Smooth muscle cell (in vitro differentiated cells): ENCODE measurements at regions not wholly inside any gene's neighbourhood (a gene's known extent, or its start where the extent isn't known, plus 50 kb on each side); places are given as distances from the start of the nearest gene placed in this dataset.

ENCODE experiments used
- DNase-seq: peaks from one replicate; lab custom pipeline; 2025; ENCODE audit not compliant: unreplicated experiment; lab: John Stamatoyannopoulos, UW
- H2AFZ ChIP-seq: fragments of 200-600 bp; sonication (generic); 2 replicates; pipeline ENCODE4 v1.6.0; 2016; ENCODE audit warnings: antibody characterized with exemption, low read depth, mild to moderate bottlenecking
- H3F3A ChIP-seq: fragments of 200-600 bp; sonication (generic); 2 replicates; pipeline ENCODE4 v1.6.0; 2017; ENCODE audit warnings: antibody characterized with exemption, low read depth
- H3K27ac ChIP-seq: fragments of 200-600 bp; sonication (generic); 2 replicates; pipeline ENCODE4 v1.5.1; 2016; ENCODE audit warnings: low read depth, mild to moderate bottlenecking
- H3K27me3 ChIP-seq: fragments of 200-600 bp; sonication (generic); 2 replicates; pipeline ENCODE4 v1.6.1; 2016; ENCODE audit warnings: low read depth, mild to moderate bottlenecking
- H3K36me3 ChIP-seq: fragments of 200-600 bp; sonication (generic); 2 replicates; pipeline ENCODE4 v1.5.1; 2016; ENCODE audit warnings: low read depth
- H3K4me1 ChIP-seq: fragments of 200-600 bp; sonication (generic); 2 replicates; pipeline ENCODE4 v1.5.1; 2016; ENCODE audit warnings: low read depth
- H3K4me2 ChIP-seq: fragments of 200-600 bp; sonication (generic); 2 replicates; pipeline ENCODE4 v1.6.0; 2016; ENCODE audit warnings: mild to moderate bottlenecking
- H3K4me3 ChIP-seq: fragments of 200-600 bp; sonication (generic); 2 replicates; pipeline ENCODE4 v1.5.1; 2016; ENCODE audit warnings: mild to moderate bottlenecking
- H3K79me2 ChIP-seq: fragments of 200-600 bp; sonication (generic); 2 replicates; pipeline ENCODE4 v1.6.0; 2016; ENCODE audit warnings: low read depth, mild to moderate bottlenecking
- H3K9ac ChIP-seq: fragments of 200-600 bp; sonication (generic); 2 replicates; pipeline ENCODE4 v1.6.0; 2016; ENCODE audit warnings: low read depth
- H3K9me3 ChIP-seq: fragments of 200-600 bp; sonication (generic); replicated peaks from 2 replicates; pipeline ENCODE4 v1.5.1; 2016; ENCODE audit warnings: low read depth
- H4K20me1 ChIP-seq: fragments of 200-600 bp; sonication (generic); 2 replicates; pipeline ENCODE4 v1.6.0; 2016; ENCODE audit warnings: low read depth
- WGBS: methylation state at CpG from one replicate; pipeline ENCODE4 v1.1.7; 2016; ENCODE audit warnings: low lambda C conversion rate; 5-methylcytosine and 5-hydroxymethylcytosine counted together
- TF ChIP-seq, protein P1 (sequence below): fragments of 200-600 bp; sonication (generic); IDR thresholded peaks from 2 replicates; pipeline ENCODE4 v1.5.1; 2017; ENCODE audit warnings: borderline replicate concordance, mild to moderate bottlenecking, antibody characterized with exemption; ENCODE audit not compliant: insufficient read depth, poor library complexity, severe bottlenecking

DNA sequence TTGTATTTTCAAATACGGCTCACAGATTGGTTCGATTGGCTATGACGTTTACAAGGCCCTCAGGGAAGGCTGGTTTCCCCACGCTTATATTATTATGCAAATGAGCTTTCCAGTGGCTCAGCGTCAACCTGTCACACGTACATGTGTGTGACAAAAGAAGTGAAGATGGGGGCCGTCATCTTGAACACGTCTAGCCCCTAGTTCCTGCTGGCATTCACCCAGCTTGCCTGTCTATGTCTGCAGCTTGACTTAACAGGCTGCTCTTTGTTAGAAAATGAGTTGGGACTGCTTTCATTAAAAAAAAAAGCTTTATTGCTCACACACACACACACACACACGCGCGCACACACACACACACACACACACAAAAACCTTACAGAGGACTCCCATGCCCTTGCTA, 283.6 kb upstream of the CTSO start:
- DNase-seq = no peak
- Histone ChIP-seq H3K27me3 (no peaks in the 10 kb centered on the region), H3K79me2 (no peaks in the 10 kb centered on the region), H3K9ac (no peak overlapping the region), H3K4me1 (no peaks in the 10 kb centered on the region), H3K36me3 (no peaks in the 10 kb centered on the region), H3K4me3 (no peak overlapping the region), H4K20me1 (no peaks in the 10 kb centered on the region), H3K9me3 (no peaks in the 10 kb centered on the region), H3K27ac (no peak overlapping the region), H2AFZ (peak overlapping the region; percentile 87), H3K4me2 (no peak overlapping the region), H3F3A (no peaks in the 10 kb centered on the region)
- WGBS = 79% methylated on average over 11 of the region's 11 CpGs
- TF ChIP-seq, protein P1, sequence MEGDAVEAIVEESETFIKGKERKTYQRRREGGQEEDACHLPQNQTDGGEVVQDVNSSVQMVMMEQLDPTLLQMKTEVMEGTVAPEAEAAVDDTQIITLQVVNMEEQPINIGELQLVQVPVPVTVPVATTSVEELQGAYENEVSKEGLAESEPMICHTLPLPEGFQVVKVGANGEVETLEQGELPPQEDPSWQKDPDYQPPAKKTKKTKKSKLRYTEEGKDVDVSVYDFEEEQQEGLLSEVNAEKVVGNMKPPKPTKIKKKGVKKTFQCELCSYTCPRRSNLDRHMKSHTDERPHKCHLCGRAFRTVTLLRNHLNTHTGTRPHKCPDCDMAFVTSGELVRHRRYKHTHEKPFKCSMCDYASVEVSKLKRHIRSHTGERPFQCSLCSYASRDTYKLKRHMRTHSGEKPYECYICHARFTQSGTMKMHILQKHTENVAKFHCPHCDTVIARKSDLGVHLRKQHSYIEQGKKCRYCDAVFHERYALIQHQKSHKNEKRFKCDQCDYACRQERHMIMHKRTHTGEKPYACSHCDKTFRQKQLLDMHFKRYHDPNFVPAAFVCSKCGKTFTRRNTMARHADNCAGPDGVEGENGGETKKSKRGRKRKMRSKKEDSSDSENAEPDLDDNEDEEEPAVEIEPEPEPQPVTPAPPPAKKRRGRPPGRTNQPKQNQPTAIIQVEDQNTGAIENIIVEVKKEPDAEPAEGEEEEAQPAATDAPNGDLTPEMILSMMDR = no peak

DNA sequence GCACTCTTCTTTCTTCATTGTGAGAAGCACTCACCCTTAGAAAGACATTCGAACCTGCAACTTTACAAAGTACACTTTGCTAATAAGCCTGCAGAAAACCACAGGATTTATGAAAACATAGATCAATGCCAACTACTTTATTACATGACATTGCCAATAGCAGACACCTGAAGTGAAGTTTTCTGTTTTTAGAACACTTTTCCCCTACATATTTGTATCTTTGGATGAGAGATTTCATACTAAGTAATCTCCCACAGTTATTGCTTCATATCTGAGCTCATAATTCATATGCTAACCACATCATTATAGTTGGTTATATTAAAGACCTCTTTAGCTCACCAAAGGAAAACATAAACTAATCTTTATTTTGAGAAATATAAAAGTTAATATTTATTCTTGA, 276.5 kb upstream of the CTSO start:
- H3K9ac ChIP-seq = no peak overlapping the region
- no peaks in the 10 kb centered on the region for H4K20me1 ChIP-seq
- TF ChIP-seq, protein P1 = no peak
- H3K79me2 ChIP-seq = no peaks in the 10 kb centered on the region
- H3K27me3 ChIP-seq = no peaks in the 10 kb centered on the region
- H2AFZ ChIP-seq = peak overlapping the region; percentile 43
- H3K4me3 ChIP-seq = no peak overlapping the region
- no peak overlapping the region for H3K4me2 ChIP-seq
- H3K9me3 ChIP-seq = no peaks in the 10 kb centered on the region
- H3K36me3 ChIP-seq = no peaks in the 10 kb centered on the region
- 69% methylated on average over 1 of the region's 1 CpG for WGBS
- no peak for DNase-seq
- no peaks in the 10 kb centered on the region for H3K4me1 ChIP-seq
- no peak overlapping the region for H3K27ac ChIP-seq
- peaks cover 7% of the 10 kb centered on the region for H3F3A ChIP-seq

DNA sequence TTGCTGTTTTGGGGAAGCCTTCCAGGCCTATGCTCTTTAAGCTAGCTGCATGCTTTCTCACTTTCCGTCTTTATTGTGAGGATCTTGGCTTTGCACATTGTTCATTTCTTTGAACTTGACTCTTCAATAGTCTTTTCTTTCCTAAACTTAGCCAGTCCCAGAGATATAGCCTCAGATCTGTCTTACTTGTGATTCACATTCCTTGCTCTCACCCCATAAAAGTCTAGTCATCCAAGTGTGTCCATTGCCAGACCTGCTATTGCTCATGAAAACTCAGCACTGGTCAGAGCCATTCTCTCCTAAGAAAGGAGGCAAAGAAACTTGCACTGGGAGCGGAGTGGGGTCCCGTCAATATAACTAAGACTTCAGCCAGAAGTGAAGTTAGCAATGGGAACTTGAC, 275.0 kb upstream of the CTSO start:
- Histone ChIP-seq H3K4me1 (no peaks in the 10 kb centered on the region), H3K4me2 (no peak overlapping the region), H3K9me3 (no peaks in the 10 kb centered on the region), H4K20me1 (no peaks in the 10 kb centered on the region), H3K4me3 (no peak overlapping the region), H3K79me2 (no peaks in the 10 kb centered on the region), H3K27ac (no peak overlapping the region), H3K27me3 (no peaks in the 10 kb centered on the region), H3K9ac (no peak overlapping the region), H3F3A (peaks cover 7% of the 10 kb centered on the region), H3K36me3 (no peaks in the 10 kb centered on the region), H2AFZ (peak overlapping the region; percentile 69)
- TF ChIP-seq, protein P1 = no peak
- WGBS = 49% methylated on average over 3 of the region's 3 CpGs
- no peak for DNase-seq

DNA sequence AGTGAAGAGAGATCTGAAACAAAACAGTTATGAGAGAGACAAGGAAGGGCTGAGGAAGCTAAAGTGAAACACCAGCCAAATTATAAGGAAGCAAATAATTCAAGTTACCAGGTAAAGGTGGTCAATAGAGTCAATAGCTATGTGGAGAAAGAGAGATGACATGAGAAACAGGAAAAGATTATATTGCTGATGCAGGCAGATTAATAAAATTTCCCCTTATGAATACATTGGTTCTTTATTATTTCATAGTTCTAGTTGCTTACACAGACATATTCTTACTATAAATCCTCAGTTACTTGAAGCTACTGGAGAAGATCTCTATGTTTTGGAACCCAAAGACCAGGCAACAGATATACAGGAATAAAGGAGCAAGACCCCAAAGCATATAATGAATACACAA, 273.7 kb upstream of the CTSO start:
- Histone ChIP-seq H3K36me3 (no peaks in the 10 kb centered on the region), H3K79me2 (no peaks in the 10 kb centered on the region), H3K4me2 (no peak overlapping the region), H3K27ac (no peak overlapping the region), H2AFZ (no peak overlapping the region), H3K9ac (no peak overlapping the region), H3K4me1 (no peaks in the 10 kb centered on the region), H3K27me3 (no peaks in the 10 kb centered on the region), H4K20me1 (no peaks in the 10 kb centered on the region), H3F3A (peaks cover 7% of the 10 kb centered on the region), H3K4me3 (no peak overlapping the region), H3K9me3 (no peaks in the 10 kb centered on the region)
- TF ChIP-seq, protein P1 = no peak
- no peak for DNase-seq
